ENCODE measurements at regions not wholly inside any gene's neighbourhood (a gene's known extent, or its start where the extent isn't known, plus 50 kb on each side); places are given as distances from the start of the nearest gene placed in this dataset.
"Not testable (repeated sequence)": the region's sequence is repeated elsewhere in the genome, so short reads cannot be mapped to it uniquely, and the experiment has no call there.

DNA sequence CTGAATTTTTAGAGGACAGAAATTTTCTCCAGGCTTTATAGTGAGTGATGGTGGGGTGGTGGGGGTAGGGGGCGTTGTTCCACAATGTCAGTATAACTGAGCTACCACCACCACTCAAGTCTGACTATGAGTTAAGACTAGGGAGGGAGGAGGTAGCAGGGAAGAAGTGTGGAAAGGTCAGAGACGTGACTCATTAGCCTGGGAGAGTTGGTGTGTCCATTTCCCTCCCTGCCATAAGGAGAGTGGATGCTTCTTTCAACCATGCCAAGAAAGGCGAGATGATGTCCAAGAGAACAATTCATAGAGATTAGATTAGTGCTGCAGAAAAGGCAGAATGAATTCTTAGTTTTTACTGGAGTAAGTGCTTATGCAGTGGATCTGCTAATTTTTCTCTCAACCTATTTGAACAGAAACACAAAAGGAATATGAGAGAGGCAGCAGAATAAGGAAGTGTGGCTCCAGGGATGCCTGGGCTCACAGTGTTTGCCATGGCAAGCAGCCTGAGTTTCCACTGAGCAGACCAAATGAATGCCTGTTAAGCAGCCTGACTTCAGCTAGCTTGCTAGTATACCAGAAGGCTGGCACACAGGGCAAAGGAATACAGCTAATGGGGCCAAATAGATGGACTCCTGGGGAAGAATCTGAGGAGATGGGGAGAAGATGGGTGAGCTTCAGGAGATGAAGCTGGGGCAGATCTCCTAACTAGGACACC lies 708.9 kb downstream of the NTRK3 start:
- no peak overlapping the region for H3K27ac ChIP-seq
- no peaks in the 10 kb centered on the region for H3K27me3 ChIP-seq
- H3K36me3 ChIP-seq, result no peaks in the 10 kb centered on the region
- DNase-seq (ENCODE audit: low spot score), result no peak
- H3K4me1 ChIP-seq, result no peaks in the 10 kb centered on the region
- TF ChIP-seq, protein P1, sequence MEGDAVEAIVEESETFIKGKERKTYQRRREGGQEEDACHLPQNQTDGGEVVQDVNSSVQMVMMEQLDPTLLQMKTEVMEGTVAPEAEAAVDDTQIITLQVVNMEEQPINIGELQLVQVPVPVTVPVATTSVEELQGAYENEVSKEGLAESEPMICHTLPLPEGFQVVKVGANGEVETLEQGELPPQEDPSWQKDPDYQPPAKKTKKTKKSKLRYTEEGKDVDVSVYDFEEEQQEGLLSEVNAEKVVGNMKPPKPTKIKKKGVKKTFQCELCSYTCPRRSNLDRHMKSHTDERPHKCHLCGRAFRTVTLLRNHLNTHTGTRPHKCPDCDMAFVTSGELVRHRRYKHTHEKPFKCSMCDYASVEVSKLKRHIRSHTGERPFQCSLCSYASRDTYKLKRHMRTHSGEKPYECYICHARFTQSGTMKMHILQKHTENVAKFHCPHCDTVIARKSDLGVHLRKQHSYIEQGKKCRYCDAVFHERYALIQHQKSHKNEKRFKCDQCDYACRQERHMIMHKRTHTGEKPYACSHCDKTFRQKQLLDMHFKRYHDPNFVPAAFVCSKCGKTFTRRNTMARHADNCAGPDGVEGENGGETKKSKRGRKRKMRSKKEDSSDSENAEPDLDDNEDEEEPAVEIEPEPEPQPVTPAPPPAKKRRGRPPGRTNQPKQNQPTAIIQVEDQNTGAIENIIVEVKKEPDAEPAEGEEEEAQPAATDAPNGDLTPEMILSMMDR (IDR thresholded peaks at IDR 0.05), result no peak
- no peak overlapping the region for H3K4me3 ChIP-seq
- no peaks in the 10 kb centered on the region for H3K9me3 ChIP-seq

DNA sequence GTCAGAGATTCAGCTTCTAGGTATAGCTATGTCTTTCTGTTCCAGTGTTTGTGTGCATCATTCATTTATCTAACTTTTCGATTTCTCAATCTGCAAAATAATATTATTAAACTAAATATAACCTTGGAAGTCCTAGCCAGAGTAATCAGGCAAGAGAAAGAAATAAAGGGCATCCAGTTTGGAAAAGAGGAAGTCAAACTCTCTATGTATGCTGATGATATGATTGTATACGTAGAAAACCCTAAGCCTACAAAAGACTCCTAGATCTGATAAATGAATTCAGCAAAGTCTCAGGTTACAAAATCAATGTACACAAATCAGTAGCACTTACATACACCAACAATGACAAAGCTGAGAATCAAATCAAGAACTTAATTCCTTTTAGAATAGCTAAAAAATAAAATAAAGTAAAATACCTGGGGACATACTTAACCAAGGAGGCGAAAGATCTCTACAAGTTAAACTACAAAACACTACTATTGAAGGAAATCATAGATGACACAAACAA lies 718.2 kb downstream of the NTRK3 start:
- DNase-seq (ENCODE audit: low spot score), result no peak
- Histone ChIP-seq H3K4me3 (no peak overlapping the region), H3K27me3 (no peaks in the 10 kb centered on the region), H3K4me1 (no peaks in the 10 kb centered on the region), H3K36me3 (no peaks in the 10 kb centered on the region), H3K9me3 (no peaks in the 10 kb centered on the region), H3K27ac (no peak overlapping the region)
- TF ChIP-seq, protein P1 (IDR thresholded peaks at IDR 0.05), result no peak

DNA sequence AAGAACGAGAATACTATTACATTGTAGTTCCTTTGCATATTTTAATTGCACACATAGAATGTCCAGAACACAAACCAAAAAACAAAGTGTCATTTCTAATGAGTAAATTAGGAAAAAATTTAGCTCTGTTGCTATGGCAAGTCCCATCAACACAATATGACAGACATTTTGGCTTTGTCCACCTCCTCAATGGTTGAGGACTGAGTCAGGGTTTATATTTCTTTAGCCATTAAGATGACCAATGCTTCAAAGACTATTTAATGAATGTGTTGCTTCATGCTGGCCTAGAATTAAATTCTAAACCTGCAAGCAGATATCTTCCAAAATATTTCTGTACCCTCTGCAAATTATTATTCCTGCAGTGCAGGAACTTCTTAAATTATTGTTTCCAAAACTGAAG lies 719.2 kb downstream of the NTRK3 start:
- TF ChIP-seq, protein P1 (IDR thresholded peaks at IDR 0.05), result no peak
- no peak for DNase-seq (ENCODE audit: low spot score)
- no peaks in the 10 kb centered on the region for H3K4me1 ChIP-seq
- no peaks in the 10 kb centered on the region for H3K9me3 ChIP-seq
- no peak overlapping the region for H3K4me3 ChIP-seq
- no peaks in the 10 kb centered on the region for H3K27me3 ChIP-seq
- H3K27ac ChIP-seq, result no peak overlapping the region
- H3K36me3 ChIP-seq, result no peaks in the 10 kb centered on the region

DNA sequence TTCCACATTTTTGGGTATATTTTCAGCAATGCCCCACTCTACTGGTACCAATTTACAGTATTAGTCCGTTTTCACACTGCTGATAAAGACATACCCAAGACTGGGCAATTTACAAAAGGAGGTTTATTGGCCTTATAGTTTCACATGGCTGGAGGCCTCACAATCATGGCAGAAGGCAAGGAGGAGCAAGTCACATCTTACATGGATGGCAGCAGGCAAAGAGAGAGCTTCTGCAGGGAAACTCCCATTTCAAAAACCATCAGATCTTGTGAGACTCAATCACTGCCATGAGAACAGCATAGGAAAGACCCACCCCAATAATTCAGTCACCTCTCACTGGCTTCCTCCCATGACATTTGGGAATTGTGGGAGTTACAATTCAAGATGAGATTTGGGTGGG lies 722.9 kb downstream of the NTRK3 start:
- not testable (repeated sequence) for H3K27ac ChIP-seq; H3K4me3 ChIP-seq; DNase-seq (ENCODE audit: low spot score); H3K36me3 ChIP-seq; H3K27me3 ChIP-seq; H3K4me1 ChIP-seq; H3K9me3 ChIP-seq

DNA sequence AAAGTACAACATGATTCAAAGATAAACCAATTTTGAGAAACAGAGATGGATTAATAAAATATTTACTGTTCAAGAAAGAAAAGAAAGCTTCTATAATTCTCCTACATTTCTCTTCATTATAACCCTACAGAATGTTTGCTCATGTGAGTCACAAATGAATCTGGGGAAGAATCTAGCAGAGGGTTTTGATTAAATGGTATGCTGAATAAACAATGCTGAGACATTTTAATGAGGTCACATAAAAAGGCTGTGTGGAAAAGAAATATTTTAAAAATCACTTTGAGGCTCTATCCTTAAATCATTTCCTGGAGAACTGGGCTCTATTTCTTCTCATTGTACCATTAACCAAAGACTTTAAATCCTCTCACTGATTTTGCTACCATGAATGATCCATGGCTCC lies 727.7 kb downstream of the NTRK3 start:
- Histone ChIP-seq H3K36me3 (no peaks in the 10 kb centered on the region), H3K27me3 (no peaks in the 10 kb centered on the region), H3K9me3 (no peaks in the 10 kb centered on the region), H3K4me1 (no peaks in the 10 kb centered on the region), H3K27ac (no peak overlapping the region), H3K4me3 (no peak overlapping the region)
- TF ChIP-seq, protein P1 (IDR thresholded peaks at IDR 0.05), result no peak
- DNase-seq (ENCODE audit: low spot score), result no peak

DNA sequence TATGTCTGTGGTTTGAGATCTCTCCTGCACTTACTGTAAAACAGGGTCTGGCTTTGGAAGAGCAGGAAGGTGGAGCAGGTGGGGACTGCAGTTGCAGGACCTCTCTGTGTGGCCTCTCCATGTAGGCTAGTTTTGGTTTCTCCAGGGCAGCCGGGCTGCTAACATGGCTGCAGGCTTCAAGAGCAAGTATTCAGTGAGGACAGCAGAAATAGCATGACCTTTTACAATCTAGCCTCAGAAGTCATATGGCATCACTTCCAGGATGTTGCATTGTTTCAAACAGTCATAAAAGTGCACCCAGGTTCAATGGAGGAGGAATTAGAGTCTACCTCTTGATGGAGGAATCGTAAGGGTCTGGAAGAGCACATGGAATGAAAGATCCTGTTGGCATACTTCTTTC lies 728.7 kb downstream of the NTRK3 start:
- no peak for DNase-seq (ENCODE audit: low spot score)
- no peaks in the 10 kb centered on the region for H3K36me3 ChIP-seq
- no peaks in the 10 kb centered on the region for H3K27me3 ChIP-seq
- no peak overlapping the region for H3K27ac ChIP-seq
- H3K4me3 ChIP-seq, result no peak overlapping the region
- TF ChIP-seq, protein P1 (IDR thresholded peaks at IDR 0.05), result no peak
- H3K9me3 ChIP-seq, result no peaks in the 10 kb centered on the region
- no peaks in the 10 kb centered on the region for H3K4me1 ChIP-seq

Measured in right atrium auricular region (tissue), 2 donors.